DOHH2 (cell line): ENCODE measurements at regions not wholly inside any gene's neighbourhood (a gene's known extent, or its start where the extent isn't known, plus 50 kb on each side); places are given as distances from the start of the nearest gene placed in this dataset.

Source experiments
- H3F3A ChIP-seq: fragments of 200-600 bp; sonication (generic), shearing (Covaris generic); 2 replicates; pipeline ENCODE4 v1.6.0; 2016; ENCODE audit warnings: antibody characterized with exemption, mild to moderate bottlenecking; ENCODE audit not compliant: control insufficient read depth, insufficient read depth
- H3K27ac ChIP-seq: fragments of 200-600 bp; sonication (generic); 2 replicates; pipeline ENCODE4 v1.5.1; 2014; ENCODE audit warnings: low read depth, mild to moderate bottlenecking, low read length, moderate library complexity
- H3K27me3 ChIP-seq: fragments of 200-600 bp; sonication (generic); 2 replicates; pipeline ENCODE4 v1.6.1; 2014; ENCODE audit warnings: mild to moderate bottlenecking, low read length, mixed read lengths; ENCODE audit not compliant: control insufficient read depth
- H3K36me3 ChIP-seq: fragments of 200-600 bp; sonication (generic); 2 replicates; pipeline ENCODE4 v1.6.1; 2014; ENCODE audit warnings: mild to moderate bottlenecking, low read length, moderate library complexity, mixed read lengths; ENCODE audit not compliant: control insufficient read depth
- H3K4me1 ChIP-seq: fragments of 200-600 bp; sonication (generic); 2 replicates; pipeline ENCODE4 v1.6.1; 2014; ENCODE audit warnings: mild to moderate bottlenecking, low read length, mixed read lengths; ENCODE audit not compliant: control insufficient read depth
- H3K4me2 ChIP-seq: fragments of 200-600 bp; sonication (generic); 2 replicates; pipeline ENCODE4 v1.6.0; 2014; ENCODE audit warnings: mild to moderate bottlenecking, low read length, moderate library complexity
- H3K4me3 ChIP-seq: fragments of 200-600 bp; sonication (generic); 2 replicates; pipeline ENCODE4 v1.5.1; 2014; ENCODE audit warnings: mild to moderate bottlenecking, low read length, mixed read lengths
- H3K79me2 ChIP-seq: fragments of 200-600 bp; sonication (generic); 2 replicates; pipeline ENCODE4 v1.6.1; 2014; ENCODE audit warnings: mild to moderate bottlenecking, low read length, mixed read lengths; ENCODE audit not compliant: control insufficient read depth
- H3K9me2 ChIP-seq: fragments of 200-600 bp; sonication (generic); replicated peaks from 2 replicates; pipeline ENCODE4 v1.6.1; 2014; ENCODE audit warnings: mild to moderate bottlenecking, low read length, mixed read lengths; ENCODE audit not compliant: control insufficient read depth
- H3K9me3 ChIP-seq: fragments of 200-600 bp; sonication (generic); 2 replicates; pipeline ENCODE4 v1.6.1; 2014; ENCODE audit warnings: antibody characterized with exemption, low read length, mixed read lengths; ENCODE audit not compliant: control insufficient read depth, insufficient read depth
- H4K20me1 ChIP-seq: fragments of 200-600 bp; sonication (generic); 2 replicates; pipeline ENCODE4 v1.6.0; 2014; ENCODE audit warnings: low read depth, mild to moderate bottlenecking, antibody characterized with exemption, low read length, moderate library complexity; ENCODE audit not compliant: control insufficient read depth, insufficient read depth
- CTCF ChIP-seq: fragments of 200-600 bp; sonication (generic); IDR thresholded peaks from one replicate; pipeline ENCODE4 v1.5.1; 2014; ENCODE audit warnings: antibody characterized with exemption, mild to moderate bottlenecking, low read depth, low read length; ENCODE audit not compliant: poor library complexity, severe bottlenecking
- EZH2phosphoT487 ChIP-seq: fragments of 200-600 bp; sonication (generic); IDR thresholded peaks from 2 replicates; pipeline ENCODE4 v1.6.1; 2017; ENCODE audit warnings: borderline replicate concordance, mild to moderate bottlenecking, antibody characterized with exemption, low read length, moderate library complexity, mixed read lengths

- Histone ChIP-seq H3K27ac (no peak overlapping the region), H3K36me3 (no peaks in the 10 kb centered on the region), H3K9me2 (no peaks in the 10 kb centered on the region), H3K4me3 (no peak overlapping the region), H3K4me1 (no peaks in the 10 kb centered on the region), H3K27me3 (no peaks in the 10 kb centered on the region), H3K79me2 (no peaks in the 10 kb centered on the region), H3K4me2 (no peak overlapping the region), H3K9me3 (no peaks in the 10 kb centered on the region; the same call in 1 of the 2 replicates), H3F3A (no peaks in the 10 kb centered on the region), H4K20me1 (no peaks in the 10 kb centered on the region)
- no peak for TF ChIP-seq CTCF
- TF ChIP-seq EZH2phosphoT487, result no peak
These were observed 858.5 kb upstream of the PTPRD start for GRCh38 chr9:11471321-11471720.

GRCh38 chr9:11500780-11501179 lies 888.0 kb upstream of the PTPRD start:
- Histone ChIP-seq H3K4me2 (no peak overlapping the region), H3K4me3 (no peak overlapping the region), H3K9me2 (no peaks in the 10 kb centered on the region), H3K27ac (no peak overlapping the region), H3K4me1 (no peaks in the 10 kb centered on the region), H4K20me1 (no peaks in the 10 kb centered on the region), H3K27me3 (no peaks in the 10 kb centered on the region), H3K79me2 (no peaks in the 10 kb centered on the region), H3K9me3 (no peaks in the 10 kb centered on the region), H3K36me3 (no peaks in the 10 kb centered on the region), H3F3A (no peaks in the 10 kb centered on the region)
- TF ChIP-seq CTCF (no peak), EZH2phosphoT487 (no peak)

GRCh38 chr9:11506980-11507379 lies 894.2 kb upstream of the PTPRD start:
- no peaks in the 10 kb centered on the region for H3F3A ChIP-seq
- no peaks in the 10 kb centered on the region for H3K36me3 ChIP-seq
- H4K20me1 ChIP-seq, result no peaks in the 10 kb centered on the region
- no peaks in the 10 kb centered on the region for H3K27me3 ChIP-seq
- no peak overlapping the region for H3K4me3 ChIP-seq
- no peaks in the 10 kb centered on the region for H3K4me1 ChIP-seq
- H3K79me2 ChIP-seq, result no peaks in the 10 kb centered on the region
- H3K9me3 ChIP-seq, result no peaks in the 10 kb centered on the region
- H3K27ac ChIP-seq, result no peak overlapping the region
- TF ChIP-seq CTCF (no peak), EZH2phosphoT487 (no peak)
- H3K4me2 ChIP-seq, result no peak overlapping the region
- H3K9me2 ChIP-seq, result no peaks in the 10 kb centered on the region

DNA sequence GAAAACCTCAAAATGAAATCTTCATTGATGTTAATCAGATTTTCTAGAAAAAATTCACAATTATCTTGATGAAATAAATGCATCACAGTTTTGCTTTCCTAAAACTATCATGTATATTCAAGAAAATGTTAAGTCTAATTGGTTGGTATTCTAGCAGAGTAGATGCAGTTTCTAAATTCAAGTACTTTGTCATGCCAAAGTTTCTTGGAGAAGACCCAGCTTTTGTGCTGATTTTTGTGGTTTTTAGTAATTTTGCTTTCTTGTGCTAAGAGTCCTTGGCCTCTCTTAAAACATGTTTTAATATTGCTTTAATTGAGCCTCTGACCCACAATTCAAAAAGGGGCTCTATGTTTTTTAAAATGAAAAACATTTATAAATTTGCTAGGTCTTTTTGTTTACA lies 924.8 kb upstream of the PTPRD start:
- Histone ChIP-seq H3K4me2 (no peak overlapping the region), H3K79me2 (no peaks in the 10 kb centered on the region), H4K20me1 (no peaks in the 10 kb centered on the region), H3K9me3 (no peaks in the 10 kb centered on the region), H3K27me3 (no peaks in the 10 kb centered on the region), H3F3A (no peaks in the 10 kb centered on the region), H3K4me3 (no peak overlapping the region), H3K36me3 (no peaks in the 10 kb centered on the region), H3K9me2 (no peaks in the 10 kb centered on the region), H3K4me1 (no peaks in the 10 kb centered on the region), H3K27ac (no peak overlapping the region)
- no peak for TF ChIP-seq CTCF
- no peak for TF ChIP-seq EZH2phosphoT487
